ENCODE measurements at regions not wholly inside any gene's neighbourhood (a gene's known extent, or its start where the extent isn't known, plus 50 kb on each side); places are given as distances from the start of the nearest gene placed in this dataset.

DNA sequence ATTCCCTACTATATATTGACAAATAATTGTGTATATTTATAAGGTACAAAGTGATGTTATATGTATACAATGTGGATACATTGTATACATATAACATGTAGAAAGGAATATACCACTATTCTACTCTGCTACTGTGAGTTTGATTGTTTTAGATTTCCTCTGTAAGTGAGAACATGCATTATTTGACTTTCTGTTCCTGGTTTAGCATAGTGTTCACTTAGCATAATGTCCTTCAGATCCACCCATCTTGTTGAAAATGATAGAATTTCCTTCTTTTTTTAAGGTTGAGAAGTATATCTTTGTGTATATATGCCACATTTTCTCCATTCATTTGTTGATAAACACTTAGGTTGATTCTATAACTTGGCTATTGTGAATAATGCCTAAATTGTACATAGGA is 140.8 kb upstream of the BDNF start:
- DNase-seq (ENCODE audit: low spot score) = no peak
- in situ Hi-C loops (cut with MboI; ENCODE audit: low pct_unique_long_range_greater_than_20kb, low sequenced_read_pairs, unreplicated experiment) = no loop called here
- TF ChIP-seq, protein P1, sequence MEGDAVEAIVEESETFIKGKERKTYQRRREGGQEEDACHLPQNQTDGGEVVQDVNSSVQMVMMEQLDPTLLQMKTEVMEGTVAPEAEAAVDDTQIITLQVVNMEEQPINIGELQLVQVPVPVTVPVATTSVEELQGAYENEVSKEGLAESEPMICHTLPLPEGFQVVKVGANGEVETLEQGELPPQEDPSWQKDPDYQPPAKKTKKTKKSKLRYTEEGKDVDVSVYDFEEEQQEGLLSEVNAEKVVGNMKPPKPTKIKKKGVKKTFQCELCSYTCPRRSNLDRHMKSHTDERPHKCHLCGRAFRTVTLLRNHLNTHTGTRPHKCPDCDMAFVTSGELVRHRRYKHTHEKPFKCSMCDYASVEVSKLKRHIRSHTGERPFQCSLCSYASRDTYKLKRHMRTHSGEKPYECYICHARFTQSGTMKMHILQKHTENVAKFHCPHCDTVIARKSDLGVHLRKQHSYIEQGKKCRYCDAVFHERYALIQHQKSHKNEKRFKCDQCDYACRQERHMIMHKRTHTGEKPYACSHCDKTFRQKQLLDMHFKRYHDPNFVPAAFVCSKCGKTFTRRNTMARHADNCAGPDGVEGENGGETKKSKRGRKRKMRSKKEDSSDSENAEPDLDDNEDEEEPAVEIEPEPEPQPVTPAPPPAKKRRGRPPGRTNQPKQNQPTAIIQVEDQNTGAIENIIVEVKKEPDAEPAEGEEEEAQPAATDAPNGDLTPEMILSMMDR (IDR thresholded peaks at IDR 0.05; ENCODE audit: extremely low read depth, insufficient read depth, missing control alignments) = no peak

DNA sequence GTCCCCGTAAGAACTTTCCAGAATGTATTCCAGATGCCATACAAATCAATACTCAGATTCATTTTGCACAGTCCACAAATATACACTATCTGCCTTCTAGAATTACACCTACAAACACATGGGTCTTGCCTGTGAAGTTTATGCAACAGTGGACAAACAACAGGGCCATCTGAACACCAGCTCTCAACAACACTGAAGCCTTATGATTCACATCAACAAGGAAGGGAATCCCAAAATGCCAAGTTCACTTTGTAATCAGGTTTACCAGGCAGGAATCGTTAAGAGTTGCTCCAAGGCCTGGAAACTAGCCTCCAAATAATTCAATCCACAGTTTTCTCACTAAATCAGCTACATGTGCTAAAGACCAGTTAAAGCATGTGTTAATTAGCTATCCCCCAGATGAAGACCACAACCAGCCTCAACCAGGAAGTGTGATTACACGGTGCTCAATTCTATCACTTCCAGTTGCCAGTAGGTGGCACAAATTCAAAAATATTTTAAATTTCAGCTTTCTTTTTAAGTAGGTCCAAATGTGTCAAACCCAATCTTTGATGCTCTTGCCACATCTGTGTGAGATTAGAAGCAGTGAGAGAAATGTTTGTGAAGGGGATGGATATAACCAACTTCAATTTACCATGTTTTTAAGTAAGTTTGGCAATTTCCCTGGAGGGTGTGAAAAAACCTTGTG is 139.1 kb upstream of the BDNF start:
- TF ChIP-seq, protein P1 (IDR thresholded peaks at IDR 0.05; ENCODE audit: extremely low read depth, insufficient read depth, missing control alignments) = peak; percentile 38
- DNase-seq (ENCODE audit: low spot score) = no peak
- in situ Hi-C loops (cut with MboI; ENCODE audit: low pct_unique_long_range_greater_than_20kb, low sequenced_read_pairs, unreplicated experiment) = no loop called here

DNA sequence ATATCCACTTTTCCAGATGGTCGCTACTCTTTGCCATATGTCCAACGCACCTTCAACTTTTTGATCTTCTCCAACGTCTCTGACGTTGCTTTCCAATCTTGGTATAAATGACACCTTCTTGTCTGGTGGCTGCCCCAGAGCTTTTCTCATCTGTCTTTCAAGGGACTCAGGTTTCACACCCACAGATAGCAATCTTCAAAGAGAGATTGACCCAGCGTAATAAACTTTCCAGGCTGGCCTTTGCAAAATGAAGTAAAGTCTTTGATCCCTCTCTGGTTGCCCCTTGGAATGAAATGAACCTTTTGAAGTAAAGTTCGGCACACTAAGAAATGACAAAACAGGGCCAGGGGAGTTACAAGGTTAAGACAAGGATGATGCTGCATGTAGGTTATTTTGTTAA is 138.4 kb upstream of the BDNF start:
- TF ChIP-seq, protein P1 (IDR thresholded peaks at IDR 0.05; ENCODE audit: extremely low read depth, insufficient read depth, missing control alignments) = no peak
- in situ Hi-C loops (cut with MboI; ENCODE audit: low pct_unique_long_range_greater_than_20kb, low sequenced_read_pairs, unreplicated experiment) = no loop called here
- DNase-seq (ENCODE audit: low spot score) = no peak

DNA sequence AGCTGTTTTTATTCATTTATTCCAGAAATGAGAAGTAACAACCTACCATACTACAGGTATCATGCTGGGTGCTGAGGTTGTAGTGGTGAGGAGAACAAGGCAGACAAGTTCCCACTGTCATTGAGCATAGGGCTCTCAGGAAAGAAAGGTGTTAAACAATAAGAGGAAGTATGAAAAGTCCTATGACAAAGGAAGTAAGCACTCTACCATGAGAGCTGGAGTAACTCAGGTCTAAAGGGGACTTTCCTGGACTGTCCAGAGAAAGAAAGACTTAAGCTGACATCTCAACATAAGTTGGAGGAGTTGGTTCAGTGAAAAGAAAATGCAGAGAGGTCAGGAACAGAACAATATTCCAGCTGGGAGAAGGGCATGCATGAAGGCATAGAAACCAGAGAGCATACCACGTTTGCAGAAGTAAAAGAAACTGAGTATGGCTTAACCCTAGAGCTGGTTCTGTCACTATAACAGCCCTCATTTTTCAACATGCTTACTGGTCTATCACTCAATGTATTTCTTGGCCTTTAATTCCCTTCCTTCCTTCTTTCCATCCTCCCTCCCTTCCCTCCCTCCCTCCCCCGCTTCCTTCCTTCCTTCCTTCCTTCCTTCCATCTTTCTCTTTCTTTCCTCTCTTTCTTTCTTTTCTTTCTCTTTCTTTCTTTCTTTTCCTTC is 137.8 kb upstream of the BDNF start:
- in situ Hi-C loops (cut with MboI; ENCODE audit: low pct_unique_long_range_greater_than_20kb, low sequenced_read_pairs, unreplicated experiment) = no loop called here
- DNase-seq (ENCODE audit: low spot score) = peak; percentile 14
- TF ChIP-seq, protein P1 (IDR thresholded peaks at IDR 0.05; ENCODE audit: extremely low read depth, insufficient read depth, missing control alignments) = no peak

DNA sequence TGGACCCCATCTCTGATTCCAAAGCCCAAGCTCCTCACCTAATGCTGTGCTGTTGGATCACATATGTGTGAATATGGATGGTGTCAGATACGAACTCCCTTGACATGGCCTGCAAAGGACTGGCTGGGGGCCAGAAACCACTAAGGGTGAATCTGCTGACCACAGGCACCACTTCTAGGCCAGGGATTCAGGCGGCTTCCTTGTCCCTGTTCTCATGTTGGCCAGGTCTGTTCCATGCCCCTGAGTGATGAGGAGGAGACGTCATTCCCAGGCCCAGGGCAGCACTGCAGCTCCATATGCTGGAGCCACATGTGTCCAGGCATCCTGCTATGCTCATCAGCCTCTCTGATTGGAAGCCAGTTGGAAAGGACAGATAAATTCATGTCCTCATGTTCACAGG is 130.0 kb upstream of the BDNF start:
- no peak for DNase-seq (ENCODE audit: low spot score)
- in situ Hi-C loops (cut with MboI; ENCODE audit: low pct_unique_long_range_greater_than_20kb, low sequenced_read_pairs, unreplicated experiment) = no loop called here
- TF ChIP-seq, protein P1 (IDR thresholded peaks at IDR 0.05; ENCODE audit: extremely low read depth, insufficient read depth, missing control alignments) = no peak

DNA sequence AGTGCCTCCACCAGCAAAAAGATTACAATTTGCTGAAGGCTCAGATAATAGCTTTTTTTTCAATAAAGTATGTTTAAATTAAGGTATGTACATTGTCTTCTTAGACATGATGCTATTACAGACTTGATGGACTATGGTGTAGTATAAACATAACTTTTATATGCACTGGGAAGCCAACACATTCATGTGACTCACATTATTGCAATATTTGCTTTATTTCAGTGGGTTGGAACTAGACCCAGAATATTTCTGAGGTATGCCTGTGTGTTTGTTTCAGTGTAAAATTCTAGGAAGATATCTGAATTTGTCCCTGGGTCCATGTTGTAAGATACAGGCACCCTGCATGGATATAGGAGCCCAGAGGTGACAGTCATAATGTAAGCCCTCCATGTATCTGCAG is 120.0 kb upstream of the BDNF start:
- in situ Hi-C loops (cut with MboI; ENCODE audit: low pct_unique_long_range_greater_than_20kb, low sequenced_read_pairs, unreplicated experiment) = no loop called here
- no peak for DNase-seq (ENCODE audit: low spot score)
- TF ChIP-seq, protein P1 (IDR thresholded peaks at IDR 0.05; ENCODE audit: extremely low read depth, insufficient read depth, missing control alignments) = no peak

Measured in GM13977 (cell line).